SIG-M5 treated with dmso at 0.1 percent for 504 hours (cell line): ENCODE measurements at regions not wholly inside any gene's neighbourhood (a gene's known extent, or its start where the extent isn't known, plus 50 kb on each side); places are given as distances from the start of the nearest gene placed in this dataset.
"Not testable (repeated sequence)": the region's sequence is repeated elsewhere in the genome, so short reads cannot be mapped to it uniquely, and the experiment has no call there.

ENCODE experiments used
- DNase-seq: peaks from one replicate; lab custom pipeline; 2025; ENCODE audit not compliant: unreplicated experiment; lab: John Stamatoyannopoulos, UW

DNA sequence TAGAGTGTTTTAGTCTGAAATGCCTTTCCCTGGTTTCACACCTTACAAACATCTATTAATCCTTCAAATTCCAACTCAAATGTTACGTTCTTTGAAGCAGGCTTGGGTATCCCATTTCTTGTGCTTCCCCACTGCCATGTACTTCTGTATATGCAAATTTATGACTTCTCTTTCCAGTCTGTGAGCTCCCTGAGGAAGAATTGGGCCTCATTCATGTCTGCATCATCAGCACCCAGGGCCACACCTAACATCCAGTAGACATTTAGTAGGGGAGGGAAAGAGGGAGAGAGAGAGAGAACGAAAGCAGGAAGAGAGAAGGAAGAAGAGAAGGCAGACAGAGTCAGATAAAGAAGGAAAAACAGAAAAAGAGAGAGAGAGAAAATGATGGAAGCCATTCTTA, 53.3 kb upstream of the KY start:
- DNase-seq = no peak

DNA sequence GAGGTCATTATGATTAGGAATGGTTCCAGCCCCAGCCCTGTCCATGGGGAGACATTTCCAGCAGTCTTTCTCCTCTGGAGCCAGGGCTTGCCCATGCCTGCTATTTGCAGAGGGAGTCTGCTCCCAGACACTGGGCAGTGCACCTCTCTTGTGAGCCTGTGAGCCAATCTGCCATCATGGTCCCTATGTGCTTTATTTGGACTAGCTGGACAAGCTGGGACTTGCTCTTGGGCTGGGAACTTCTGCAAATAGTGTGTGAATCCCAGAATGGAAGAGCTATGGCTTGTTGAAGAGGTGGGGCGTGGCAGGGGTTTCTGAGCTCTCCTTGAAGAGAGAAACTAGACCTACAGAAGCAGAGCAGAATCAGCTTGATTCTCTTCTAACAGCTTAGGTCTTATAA, 53.7 kb upstream of the KY start:
- no peak for DNase-seq

DNA sequence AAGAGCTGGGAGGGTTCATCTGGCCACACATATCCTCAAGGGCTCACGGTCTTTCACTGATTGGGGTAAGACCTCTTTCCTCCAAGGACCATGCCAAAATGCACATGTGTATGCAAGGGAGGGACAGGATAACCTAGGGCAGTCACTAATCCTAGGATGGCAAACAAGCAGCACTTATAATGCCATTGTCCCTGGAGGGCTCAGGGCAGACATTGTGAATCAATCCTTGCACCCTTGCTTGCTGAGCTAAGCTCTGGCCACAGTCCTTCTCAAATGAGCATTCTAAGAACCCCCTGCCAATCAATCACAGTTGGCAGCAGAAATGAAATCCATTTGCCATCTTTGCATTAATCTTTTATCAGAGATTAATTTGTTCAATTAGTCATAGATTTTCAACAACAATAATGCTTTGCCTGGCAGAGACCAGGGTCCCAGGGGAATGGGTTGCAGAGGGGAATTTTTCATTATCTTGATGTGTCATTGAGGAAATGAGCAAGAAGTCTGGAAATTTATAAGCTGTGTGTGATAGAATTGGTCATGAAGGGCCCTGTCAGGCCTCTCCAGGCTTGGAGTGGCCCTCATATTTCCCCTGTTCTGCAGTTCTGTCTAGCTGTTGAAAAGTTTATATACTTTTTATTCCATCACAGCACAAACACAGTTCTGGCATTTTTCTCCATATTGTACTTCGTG, 57.2 kb upstream of the KY start:
- DNase-seq = no peak

DNA sequence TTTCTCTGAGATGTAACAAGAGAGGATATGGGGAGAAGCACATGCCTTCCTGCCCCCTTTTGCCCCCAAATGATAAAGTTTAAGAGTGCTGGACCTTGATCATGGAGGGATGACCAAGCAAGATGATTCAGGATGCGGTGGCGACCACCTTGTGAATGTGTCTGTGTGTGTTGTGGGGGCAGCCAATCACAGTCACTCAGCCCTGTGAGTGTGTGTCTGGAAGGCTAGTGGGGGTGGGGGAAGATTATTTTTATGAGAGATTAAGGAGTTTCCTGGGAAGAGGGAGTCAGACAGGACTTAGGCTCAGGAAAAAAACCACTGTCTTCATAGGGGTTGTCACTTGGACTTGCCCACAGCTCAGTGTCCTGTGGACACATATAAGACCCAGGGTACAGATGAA, 57.8 kb upstream of the KY start:
- DNase-seq = no peak

DNA sequence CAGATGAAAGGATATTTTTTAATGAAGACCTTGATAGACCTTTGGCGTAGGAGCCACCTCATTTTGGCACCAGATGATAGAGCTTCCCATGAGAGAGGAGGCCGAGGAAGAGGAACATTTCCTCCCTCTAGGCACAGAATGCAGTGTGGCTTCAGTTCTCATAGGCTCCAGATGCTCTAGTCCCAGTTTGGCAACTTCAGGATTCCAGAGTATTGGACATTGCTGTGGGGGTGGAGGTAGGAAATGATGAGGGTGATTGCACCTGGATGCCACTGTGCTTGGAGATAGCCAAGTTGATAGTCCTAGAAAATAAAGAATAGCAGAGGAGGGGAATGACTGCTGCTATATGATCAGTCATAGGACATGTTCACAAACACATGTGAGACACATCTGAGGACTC, 58.3 kb upstream of the KY start:
- no peak for DNase-seq

DNA sequence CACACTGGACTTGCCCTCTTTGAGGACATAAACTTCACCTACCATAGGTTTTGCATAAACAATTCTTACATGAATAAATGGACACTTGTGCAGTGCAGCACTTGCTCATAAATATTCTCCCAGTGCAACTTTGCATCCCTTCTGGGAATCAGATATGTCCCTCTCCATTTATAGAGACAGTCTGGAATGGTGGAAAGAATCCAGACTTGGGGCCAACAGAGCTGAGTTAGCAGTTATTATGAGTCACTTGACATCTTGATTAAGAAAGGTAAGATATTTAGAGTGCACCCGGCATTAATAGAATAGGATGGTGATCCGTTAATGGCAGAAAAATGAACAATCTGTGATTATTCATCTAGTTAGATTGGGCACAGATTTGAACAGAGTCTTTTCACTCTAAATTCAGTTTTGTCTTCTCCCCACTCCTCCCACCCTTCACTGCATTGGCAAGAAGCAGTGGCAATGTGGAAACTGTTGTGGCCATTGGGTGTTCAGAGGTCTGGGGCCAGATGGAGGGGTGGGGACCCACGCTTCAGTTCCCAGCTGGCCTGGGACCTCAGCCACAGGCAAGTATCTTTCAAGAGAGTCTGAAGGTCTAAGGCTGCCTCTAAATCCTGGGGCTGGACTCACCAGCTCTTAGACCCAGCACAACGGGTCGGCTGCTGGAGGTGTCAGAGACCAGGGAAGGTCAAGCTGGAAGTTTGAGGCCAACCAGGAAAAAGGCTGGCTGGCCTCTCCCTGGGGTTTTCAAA, 58.9 kb upstream of the KY start:
- no peak for DNase-seq

DNA sequence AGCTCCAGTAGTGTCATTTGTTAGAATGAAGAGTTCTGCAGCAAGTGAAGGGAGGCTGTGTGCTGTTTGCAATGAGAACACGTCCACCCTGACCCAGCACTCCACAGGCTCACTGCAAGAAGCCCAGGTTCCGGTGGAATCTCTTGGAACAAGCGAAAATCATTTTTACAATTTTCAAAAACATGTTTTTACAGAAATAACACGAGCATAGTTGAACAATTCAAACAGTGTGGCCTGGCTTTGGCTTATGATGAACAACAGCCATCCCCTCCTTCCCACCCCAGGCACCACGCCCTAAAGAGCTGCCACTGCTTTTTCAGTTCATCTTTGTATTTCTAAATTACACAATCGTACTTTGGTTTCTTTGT, 59.5 kb upstream of the KY start:
- DNase-seq = no peak

DNA sequence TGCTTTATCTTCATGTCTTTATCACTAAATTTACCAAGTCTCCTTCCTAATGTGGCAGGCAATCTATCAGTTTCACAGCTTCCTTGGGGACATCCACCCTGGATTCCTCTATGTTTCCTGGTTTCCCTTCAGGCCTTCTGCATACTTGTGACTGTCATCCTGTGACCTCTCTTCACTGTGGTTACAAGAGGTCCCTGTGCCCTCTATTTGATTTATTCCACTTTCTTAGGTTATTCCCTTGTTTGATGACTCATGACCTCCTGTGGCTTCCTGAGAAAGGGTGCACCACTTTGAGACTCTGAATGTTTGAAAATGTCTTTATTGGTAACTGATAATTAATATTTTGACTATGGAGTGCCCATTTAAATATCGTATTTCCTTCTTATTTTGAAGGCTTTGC, 60.5 kb upstream of the KY start:
- no peak for DNase-seq

DNA sequence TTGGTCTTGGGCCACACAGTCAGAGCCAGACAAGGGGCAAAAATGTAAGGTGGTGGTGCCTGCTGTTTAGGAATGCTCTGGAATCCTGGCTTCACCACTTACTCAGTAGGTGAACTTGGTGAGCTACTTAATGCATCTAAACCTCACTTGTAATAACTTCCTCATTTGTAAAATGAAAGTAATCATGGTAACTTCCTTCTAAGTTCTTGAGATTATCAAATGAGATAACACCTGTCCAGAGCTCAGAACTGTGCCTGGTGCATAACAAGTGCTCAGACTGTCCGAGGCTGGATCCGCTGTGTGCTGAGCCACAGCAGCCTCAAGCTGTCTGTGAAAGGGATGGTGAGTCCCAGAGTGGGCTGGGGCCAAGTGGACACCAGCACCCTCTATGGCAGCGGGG, 62.8 kb upstream of the KY start:
- DNase-seq = no peak

DNA sequence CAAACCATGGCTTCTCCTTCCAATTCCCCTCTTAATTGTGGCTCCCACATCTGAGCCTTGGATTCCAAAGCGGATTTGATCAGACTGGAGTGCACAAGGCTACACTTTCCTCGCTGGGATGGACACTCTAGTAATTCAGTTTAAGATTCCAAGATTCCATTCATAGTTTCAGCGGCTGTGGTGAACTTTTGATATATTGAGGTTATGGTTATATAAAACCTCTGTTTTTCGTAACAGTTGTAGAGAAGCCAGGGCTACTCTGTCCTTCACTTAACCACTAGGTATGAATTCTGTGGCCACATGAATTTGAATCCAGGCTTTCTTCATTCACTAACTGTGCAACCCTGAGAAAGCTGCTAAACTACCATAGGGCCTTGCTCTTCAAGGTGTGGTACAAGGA, 67.9 kb upstream of the KY start:
- no peak for DNase-seq

DNA sequence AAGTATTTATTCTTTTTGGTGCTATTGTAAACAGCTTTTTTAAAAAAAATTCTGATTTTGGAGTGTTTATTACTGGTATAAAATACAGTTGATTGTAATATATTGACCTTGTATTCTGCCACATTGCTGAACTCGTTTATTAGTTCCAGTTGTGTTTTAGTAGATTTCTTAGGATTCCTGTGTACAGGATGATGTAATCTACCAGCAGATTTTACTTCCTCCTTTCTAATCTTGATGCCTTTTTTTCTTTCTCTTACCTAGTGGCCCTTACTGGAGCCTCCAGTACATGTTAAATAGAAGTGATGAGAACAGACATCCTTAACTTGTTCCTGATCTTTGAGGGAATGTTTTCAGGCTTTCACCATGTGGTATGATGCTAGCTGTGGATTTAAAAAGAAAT, 70.4 kb upstream of the KY start:
- peak; percentile 50 for DNase-seq

DNA sequence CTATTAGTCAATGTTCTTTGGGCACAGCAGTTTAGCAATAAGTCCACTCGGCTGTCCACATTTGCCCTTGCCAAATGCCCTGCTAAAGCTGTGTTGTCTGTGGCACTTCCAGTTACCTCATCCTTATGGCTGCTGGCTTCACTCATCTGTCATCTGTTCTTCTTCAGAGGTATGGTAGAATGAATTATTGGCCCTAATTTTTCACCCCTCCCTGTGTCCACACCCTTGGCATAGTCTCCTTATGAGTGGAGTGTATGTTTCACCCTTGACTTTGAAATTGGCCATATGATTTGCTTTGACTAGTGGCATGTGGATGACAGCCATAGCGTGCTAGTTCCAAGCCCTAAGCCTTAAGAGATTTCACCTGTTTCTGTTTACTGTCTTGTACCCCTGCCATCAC, 72.1 kb upstream of the EPHB1 start:
- no peak for DNase-seq

DNA sequence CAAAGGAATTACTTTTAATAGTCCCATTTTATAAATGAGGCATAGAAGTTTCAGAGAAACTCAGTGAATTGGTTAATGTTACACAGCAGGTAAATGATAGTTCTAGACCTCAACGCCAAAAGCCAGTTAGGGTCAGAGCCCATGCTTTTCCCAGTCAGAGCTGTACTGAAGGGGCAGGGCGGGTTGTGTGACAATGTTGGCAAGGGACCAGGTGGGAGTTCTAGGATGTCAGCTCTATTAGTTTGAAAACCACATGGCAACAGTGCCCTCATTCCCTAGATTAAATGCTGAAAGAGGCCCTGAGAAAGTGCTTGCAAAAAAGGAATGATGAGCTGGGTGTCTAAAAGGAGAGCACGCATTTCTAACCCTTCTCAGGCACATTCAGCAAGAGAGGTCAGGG, 65.4 kb upstream of the EPHB1 start:
- no peak for DNase-seq

DNA sequence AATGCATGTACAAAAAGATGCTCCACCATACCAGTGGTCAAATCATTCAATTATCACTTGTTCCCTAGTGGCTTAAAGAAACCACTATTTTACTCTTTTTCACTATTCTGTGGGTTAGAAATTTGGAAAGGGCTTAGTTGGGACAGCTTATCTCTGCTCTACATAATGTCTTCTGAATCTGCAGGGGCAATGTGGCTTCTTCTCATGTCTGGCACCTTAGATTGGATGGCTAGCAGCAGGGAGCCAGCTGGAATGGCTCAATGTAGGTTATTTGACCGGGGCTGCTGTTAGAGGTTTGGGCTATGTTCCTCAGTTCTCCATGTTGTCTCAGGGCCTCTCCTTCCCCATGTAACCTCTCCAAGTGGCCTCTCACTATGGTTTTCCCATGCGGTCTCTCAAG, 57.5 kb upstream of the EPHB1 start:
- DNase-seq = no peak

DNA sequence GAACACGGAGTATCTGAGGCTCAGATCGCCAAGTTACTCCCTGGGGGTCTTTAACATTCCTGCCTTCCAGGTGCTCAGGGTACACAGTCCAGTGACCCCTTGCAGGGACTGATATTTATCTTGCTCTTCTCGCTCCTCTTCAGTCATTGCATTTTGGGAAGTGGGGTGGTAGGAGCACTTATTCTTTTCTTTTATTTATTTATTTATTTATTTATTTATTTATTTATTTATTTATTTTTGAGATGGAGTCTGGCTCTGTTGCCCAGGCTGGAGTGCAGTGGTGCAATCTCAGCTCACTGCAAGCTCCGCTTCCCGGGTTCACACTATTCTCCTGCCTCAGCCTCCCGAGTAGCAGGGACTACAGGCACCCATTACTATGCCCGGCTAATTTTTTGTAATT, 55.0 kb upstream of the EPHB1 start:
- not testable (repeated sequence) for DNase-seq

DNA sequence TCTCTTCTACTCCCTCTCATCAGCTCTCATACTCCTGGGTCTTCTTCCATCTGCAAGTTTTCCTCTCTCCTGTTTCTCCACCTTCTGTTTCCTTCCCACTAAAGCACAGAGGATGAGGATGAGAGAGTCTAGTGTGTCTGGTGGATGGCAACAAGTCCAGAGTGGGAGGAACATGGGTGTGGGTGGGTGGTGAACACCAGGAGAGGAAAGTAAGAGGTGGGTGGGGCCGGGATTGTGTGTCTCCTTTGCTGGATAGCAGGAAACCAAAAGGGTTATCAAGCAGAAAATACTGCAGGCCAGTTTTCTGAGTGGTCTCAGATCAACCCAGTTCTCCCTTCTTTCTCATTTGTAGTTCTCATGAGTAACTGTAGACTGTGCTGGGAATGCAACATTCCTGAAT, 52.9 kb upstream of the EPHB1 start:
- no peak for DNase-seq

DNA sequence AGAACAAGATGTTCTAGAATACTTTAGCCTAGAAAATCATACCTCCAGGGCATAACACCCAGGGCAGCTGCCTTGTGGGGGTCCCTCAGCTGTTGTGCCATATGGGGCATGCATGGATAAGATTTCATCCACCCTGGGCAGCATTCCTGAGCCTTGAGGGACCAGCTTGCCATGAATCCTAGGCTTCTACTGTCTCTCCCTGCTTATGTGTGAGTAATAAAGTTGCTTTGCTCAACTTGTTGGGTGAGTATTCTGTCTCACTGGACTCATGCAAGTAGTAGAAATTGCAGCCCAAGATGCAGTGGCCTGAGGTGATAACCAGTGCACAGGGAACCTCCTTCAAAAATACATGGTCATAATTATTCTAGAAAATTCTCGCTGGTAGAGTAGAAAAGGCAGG, 52.1 kb upstream of the EPHB1 start:
- no peak for DNase-seq
